WTC11 (cell line): ENCODE measurements at regions not wholly inside any gene's neighbourhood (a gene's known extent, or its start where the extent isn't known, plus 50 kb on each side); places are given as distances from the start of the nearest gene placed in this dataset.
A peak's percentile ranks its signal among the peaks of the same experiment; 100 is the strongest.

Experiments
- ATAC-seq: fragments of 200-7000 bp; cut with Tn5 transposase; 2 replicates; pipeline ENCODE4 v1.10.0; 2021; ENCODE audit warnings: mild to moderate bottlenecking, moderate library complexity
- CTCF ChIA-PET: fragments of 300-600 bp; sonication (Branson Sonifier 250); formaldehyde crosslinking; loops from one replicate; lab custom pipeline; 2021; ENCODE audit warnings: antibody characterized with exemption; lab: Charles Lee
- POLR2A ChIA-PET: fragments of 350-600 bp; sonication (Branson Sonifier 250); formaldehyde crosslinking; loops from one replicate; lab custom pipeline; 2021; ENCODE audit warnings: antibody characterized with exemption; lab: Charles Lee
- DNase-seq: peaks from one replicate; pipeline ENCODE4 v3.0.0; 2021; ENCODE audit warnings: low spot score
- H3K27ac Mint-ChIP-seq: 2 replicates; pipeline ENCODE4 v1.8.0; 2021; ENCODE audit warnings: mixed read lengths
- H3K27me3 Mint-ChIP-seq: 2 replicates; pipeline ENCODE4 v1.8.0; 2021; ENCODE audit warnings: low read depth, mild to moderate bottlenecking, moderate library complexity, mixed read lengths
- H3K36me3 Mint-ChIP-seq: 2 replicates; pipeline ENCODE4 v1.8.0; 2021; ENCODE audit warnings: mixed read lengths
- H3K4me1 Mint-ChIP-seq: 2 replicates; pipeline ENCODE4 v1.8.0; 2022; ENCODE audit warnings: mixed read lengths
- H3K4me3 Mint-ChIP-seq: 2 replicates; pipeline ENCODE4 v1.8.0; 2021; ENCODE audit warnings: mild to moderate bottlenecking, moderate library complexity, mixed read lengths
- H3K9me3 Mint-ChIP-seq: 2 replicates; pipeline ENCODE4 v1.8.0; 2021; ENCODE audit warnings: mixed read lengths
- GABPB1 ChIP-seq: sonication (generic); formaldehyde crosslinking; IDR thresholded peaks from 2 replicates; pipeline ENCODE4 v1.8.1; 2023; ENCODE audit warnings: mild to moderate bottlenecking, missing genetic modification reagents
- IRF1 ChIP-seq: sonication (generic); formaldehyde crosslinking; IDR thresholded peaks from 2 replicates; pipeline ENCODE4 v1.8.0; 2023; ENCODE audit warnings: missing genetic modification reagents
- JUN ChIP-seq: sonication (generic); formaldehyde crosslinking; IDR thresholded peaks from 2 replicates; pipeline ENCODE4 v1.8.0; 2023; ENCODE audit warnings: mild to moderate bottlenecking, missing genetic modification reagents
- MLX ChIP-seq: sonication (generic); formaldehyde crosslinking; IDR thresholded peaks from 2 replicates; pipeline ENCODE4 v1.8.1; 2023; ENCODE audit warnings: mild to moderate bottlenecking, missing genetic modification reagents, moderate library complexity
- PRDM15 ChIP-seq: sonication (generic); formaldehyde crosslinking; IDR thresholded peaks from 2 replicates; pipeline ENCODE4 v1.8.0; 2022; ENCODE audit warnings: missing genetic modification reagents
- PREB ChIP-seq: sonication (generic); formaldehyde crosslinking; IDR thresholded peaks from 2 replicates; pipeline ENCODE4 v1.8.1; 2022; ENCODE audit warnings: mild to moderate bottlenecking, missing genetic modification reagents, moderate library complexity, borderline replicate concordance
- SMAD4 ChIP-seq: sonication (generic); formaldehyde crosslinking; IDR thresholded peaks from 2 replicates; pipeline ENCODE4 v1.8.0; 2022; ENCODE audit warnings: mild to moderate bottlenecking, missing genetic modification reagents
- ZBTB21 ChIP-seq: sonication (generic); formaldehyde crosslinking; IDR thresholded peaks from 2 replicates; pipeline ENCODE4 v1.8.1; 2023; ENCODE audit warnings: mild to moderate bottlenecking, missing genetic modification reagents, borderline replicate concordance
- ZMAT4 ChIP-seq: fragments of 250-450 bp; sonication (Bioruptor Pico); IDR thresholded peaks from 2 replicates; pipeline ENCODE4 v1.9.0; 2021; ENCODE audit warnings: mild to moderate bottlenecking
- ZNF317 ChIP-seq: sonication (generic); formaldehyde crosslinking; IDR thresholded peaks from 2 replicates; pipeline ENCODE4 v1.8.1; 2023; ENCODE audit warnings: low read depth, mild to moderate bottlenecking, moderate library complexity, missing genetic modification reagents, borderline replicate concordance
- ZNF425 ChIP-seq: fragments of 250-450 bp; sonication (Bioruptor Pico); conservative IDR thresholded peaks from 2 replicates; pipeline ENCODE4 v1.9.0; 2021; ENCODE audit warnings: mild to moderate bottlenecking

- TF ChIP-seq JUN (CRISPR knock-in tag), result no peak
- TF ChIP-seq PRDM15 (CRISPR knock-in tag), result no peak
- TF ChIP-seq ZNF317 (CRISPR knock-in tag), result no peak
- TF ChIP-seq, all 79 proteins: peak for 0
These were observed 118.2 kb upstream of the DST start (continued) for GRCh38 chr6:56760842-56761241.

- DNase-seq, result no peak
- CTCF ChIA-PET, result interaction anchor here (1.0 to 3.7 kb wide), 6 partner anchors 8 to 92 kb away, joined by 3 to 14 read pairs (median 3); no protein-coding TSS in a partner anchor
- H3K9me3 Mint-ChIP-seq, result no peaks in the 10 kb centered on the region
- peak overlapping the region; percentile 82 for H3K27ac Mint-ChIP-seq
- H3K4me1 Mint-ChIP-seq, result peaks cover 65% of the 10 kb centered on the region
- TF ChIP-seq IRF1 (CRISPR knock-in tag) (no peak), JUN (CRISPR knock-in tag) (no peak), ZNF425 (no peak), ZBTB21 (CRISPR knock-in tag) (no peak)
- H3K27me3 Mint-ChIP-seq, result no peaks in the 10 kb centered on the region
- no peak overlapping the region for H3K4me3 Mint-ChIP-seq
- POLR2A ChIA-PET, result no interaction called here
- H3K36me3 Mint-ChIP-seq, result no peaks in the 10 kb centered on the region
- ATAC-seq, result peak; percentile 56
These were observed 116.8 kb upstream of the DST start for GRCh38 chr6:56759521-56759920.

GRCh38 chr6:56758553-56758952 is 115.9 kb upstream of the DST start:
- Mint-ChIP-seq H3K4me3 (no peak overlapping the region), H3K9me3 (no peaks in the 10 kb centered on the region), H3K4me1 (peaks cover 67% of the 10 kb centered on the region), H3K27ac (peak overlapping the region; percentile 10; the same call in 1 of the 2 replicates), H3K36me3 (no peaks in the 10 kb centered on the region), H3K27me3 (no peaks in the 10 kb centered on the region)
- CTCF ChIA-PET, result interaction anchor here (0.6 to 3.9 kb wide), 9 partner anchors 9 to 197 kb away, joined by 3 to 14 read pairs (median 5); partner anchors contain the start of gene BEND6
- POLR2A ChIA-PET, result no interaction called here
- ATAC-seq (no peak), DNase-seq (no peak)
- no peak for TF ChIP-seq SMAD4
- TF ChIP-seq GABPB1, result no peak
- no peak for TF ChIP-seq MLX (CRISPR knock-in tag)
- TF ChIP-seq ZNF425, result no peak
- TF ChIP-seq ZMAT4 (CRISPR knock-in tag), result no peak
- no peak for TF ChIP-seq PREB
